HCT116 (cell line): ENCODE measurements at regions not wholly inside any gene's neighbourhood (a gene's known extent, or its start where the extent isn't known, plus 50 kb on each side); places are given as distances from the start of the nearest gene placed in this dataset.

Experiments
- ATAC-seq: fragments of 200-7000 bp; cut with Tn5 transposase; 2 replicates; pipeline ENCODE4 v1.9.1; 2020; ENCODE audit warnings: mild to moderate bottlenecking, moderate library complexity
- BruUV-seq: library from RNA; stranded (reverse); fragments of 400-500 nt; replicated peaks from 2 replicates; lab custom pipeline; 2021; lab: Mats Ljungman, UMichigan
- CTCF ChIA-PET: fragments of 300-600 bp; sonication (Branson Sonifier 250); formaldehyde crosslinking; loops from one replicate; lab custom pipeline; 2021; ENCODE audit warnings: antibody characterized with exemption; lab: Charles Lee
- POLR2A ChIA-PET: fragments of 300-600, 350-600 bp; sonication (Branson Sonifier 250); formaldehyde crosslinking; loops from one replicate; lab custom pipeline; 2021; ENCODE audit warnings: antibody characterized with exemption; lab: Charles Lee
- RAD21 ChIA-PET, 2 experiments: fragments of 300-600 bp; sonication (Branson Sonifier 250); formaldehyde crosslinking; loops; one replicate each; lab custom pipeline; 2023; ENCODE audit warnings: low total read pairs in 2 of 2; ENCODE audit not compliant: uncharacterized antibody in 2 of 2, unreplicated experiment in 2 of 2, low non-redundant PET in 1 of 2; lab: Charles Lee
- DNase-seq: peaks from one replicate; pipeline ENCODE4 v3.0.0-alpha.2; 2010; ENCODE audit warnings: low read depth, low spot score
- H2AFZ ChIP-seq: fragments of 200-600 bp; shearing (Covaris generic), sonication (generic); 2 replicates; pipeline ENCODE4 v1.6.1; 2017; ENCODE audit warnings: low read depth, mixed run types, mixed read lengths, antibody characterized with exemption, low read length; ENCODE audit not compliant: poor library complexity, severe bottlenecking
- H3K27ac ChIP-seq: 2 replicates; pipeline ENCODE4 v1.5.1; 2012; ENCODE audit warnings: low read depth, low read length
- H3K27me3 ChIP-seq: fragments of 200-600 bp; sonication (generic); 2 replicates; pipeline ENCODE4 v1.6.1; 2016; ENCODE audit warnings: mixed run types, low read length, mixed read lengths; ENCODE audit not compliant: insufficient read depth
- H3K36me3 ChIP-seq, 2 experiments: fragments of 200-500 bp in 1 of 2; fragments of 200-600 bp in 1 of 2; sonication (Bioruptor generic) in 1 of 2; sonication (generic) in 1 of 2; 2 replicates each; pipeline versions ENCODE4 v1.5.1 to v1.6.1; 2014 to 2016; ENCODE audit warnings: low read length in 2 of 2, inconsistent platforms in 1 of 2, mixed read lengths in 1 of 2, mixed run types in 1 of 2; ENCODE audit not compliant: insufficient read depth in 2 of 2, control insufficient read depth in 1 of 2
- H3K4me1 ChIP-seq, 2 experiments: fragments of 200-600 bp in 1 of 2; sonication (generic) in 1 of 2; 2 replicates each; pipeline versions ENCODE4 v1.5.1 to v1.6.1; 2012 to 2017; ENCODE audit warnings: low read length in 2 of 2, inconsistent platforms in 1 of 2, mild to moderate bottlenecking in 1 of 2, mixed read lengths in 1 of 2, mixed run types in 1 of 2, moderate library complexity in 1 of 2; ENCODE audit not compliant: insufficient read depth in 2 of 2, control insufficient read depth in 1 of 2
- H3K4me2 ChIP-seq: fragments of 200-600 bp; sonication (generic); 2 replicates; pipeline ENCODE4 v1.6.1; 2017; ENCODE audit warnings: mixed run types, low read length, mixed read lengths
- H3K4me3 ChIP-seq, 2 experiments: fragments of 200-600 bp in 1 of 2; sonication (generic) in 1 of 2; replicated peaks in 1 of 2; 2 replicates each; pipeline ENCODE4 v1.5.1; 2011 to 2016; ENCODE audit warnings: low read length in 2 of 2, control low read depth in 1 of 2, low read depth in 1 of 2, mild to moderate bottlenecking in 1 of 2, mixed read lengths in 1 of 2, mixed run types in 1 of 2
- H3K79me2 ChIP-seq: fragments of 200-600 bp; sonication (generic); 2 replicates; pipeline ENCODE4 v1.6.1; 2017; ENCODE audit warnings: mild to moderate bottlenecking, mixed run types, low read length, moderate library complexity, mixed read lengths; ENCODE audit not compliant: insufficient read depth
- H3K9ac ChIP-seq: fragments of 200-600 bp; sonication (generic); 2 replicates; pipeline ENCODE4 v1.6.1; 2016; ENCODE audit warnings: low read length, mixed read lengths
- H3K9me2 ChIP-seq: fragments of 200-600 bp; sonication (generic), shearing (Covaris generic); 2 replicates; pipeline ENCODE4 v1.6.1; 2017; ENCODE audit warnings: mixed run types, mild to moderate bottlenecking, moderate library complexity; ENCODE audit not compliant: insufficient read depth
- H3K9me3 ChIP-seq, 2 experiments: fragments of 200-500 bp in 1 of 2; fragments of 200-600 bp in 1 of 2; sonication (Bioruptor generic) in 1 of 2; sonication (generic) in 1 of 2; 2 replicates each; pipeline ENCODE4 v1.6.1; 2014 to 2017; ENCODE audit warnings: low read length in 2 of 2, mixed read lengths in 2 of 2, inconsistent platforms in 1 of 2, low read depth in 1 of 2, mild to moderate bottlenecking in 1 of 2, mixed run types in 1 of 2, moderate library complexity in 1 of 2; ENCODE audit not compliant: control insufficient read depth in 1 of 2, insufficient read depth in 1 of 2
- H4K20me1 ChIP-seq: fragments of 200-600 bp; sonication (generic), shearing (Covaris generic); 2 replicates; pipeline ENCODE4 v1.6.1; 2017; ENCODE audit warnings: mixed run types, mild to moderate bottlenecking, moderate library complexity; ENCODE audit not compliant: insufficient read depth
- CBX3 ChIP-seq: IDR thresholded peaks from 2 replicates; pipeline ENCODE4 v1.6.1; 2012; ENCODE audit warnings: low read depth
- CTCF ChIP-seq, 3 experiments: fragments of 200-600 bp in 1 of 3; sonication (generic) in 1 of 3; IDR thresholded peaks in 2 of 3; conservative IDR thresholded peaks in 1 of 3; 2 replicates each; pipeline ENCODE4 v1.5.1; 2012 to 2017; ENCODE audit warnings: low read depth in 2 of 3, low read length in 2 of 3, antibody characterized with exemption in 1 of 3, borderline replicate concordance in 1 of 3, control low read depth in 1 of 3, mild to moderate bottlenecking in 1 of 3, mixed read lengths in 1 of 3, mixed run types in 1 of 3, moderate library complexity in 1 of 3; ENCODE audit not compliant: insufficient read depth in 1 of 3
- EZH2 ChIP-seq: fragments of 200-600 bp; sonication (generic); IDR thresholded peaks from 2 replicates; pipeline ENCODE4 v1.6.1; 2017; ENCODE audit warnings: antibody characterized with exemption, mixed run types
- POLR2A ChIP-seq: IDR thresholded peaks from 2 replicates; pipeline ENCODE4 v1.7.0; 2011; ENCODE audit warnings: borderline replicate concordance; ENCODE audit not compliant: insufficient read depth, insufficient read length; ENCODE audit errors: extremely low read depth
- RAD21 ChIP-seq: IDR thresholded peaks from 2 replicates; pipeline ENCODE4 v1.6.1; 2012; ENCODE audit warnings: low read depth, mild to moderate bottlenecking
- SIN3A ChIP-seq: IDR thresholded peaks from 2 replicates; pipeline ENCODE4 v1.6.1; 2012; ENCODE audit warnings: low read depth
- ZFX ChIP-seq: fragments of 450-650 bp; IDR thresholded peaks from 2 replicates; pipeline ENCODE4 v1.6.1; 2017
- ZNF274 ChIP-seq: fragments of 200-500 bp; sonication (Bioruptor generic); IDR thresholded peaks from 2 replicates; pipeline ENCODE4 v1.6.1; 2014; ENCODE audit warnings: mild to moderate bottlenecking, low read depth, low read length, inconsistent platforms
- intact Hi-C: fragments of 100-400 bp; cut with micrococcal nuclease; formaldehyde crosslinking; loops from 2 replicates; pipeline ENCODE4 v1.10.0; 2022

- POLR2A ChIA-PET: no interaction called here
- Histone ChIP-seq H2AFZ (no peak overlapping the region), H3K36me3 (no peaks in the 10 kb centered on the region), H3K9ac (no peak overlapping the region), H4K20me1 (no peaks in the 10 kb centered on the region), H3K9me2 (no peaks in the 10 kb centered on the region), H3K9me3 (no peaks in the 10 kb centered on the region), H3K27ac (no peak overlapping the region), H3K4me1 (no peaks in the 10 kb centered on the region), H3K4me2 (no peak overlapping the region), H3K79me2 (no peaks in the 10 kb centered on the region), H3K4me3 (no peak overlapping the region), H3K27me3 (0 out of 2 replicates have a peak, but pooled peaks cover 4% of the 10 kb centered on the region)
- no peak for DNase-seq
- BruUV-seq: no TSS peak
- TF ChIP-seq CBX3 (no peak), RAD21 (no peak), CTCF (IDR thresholded peaks at IDR 0.05 in 2 of 3, conservative IDR thresholded peaks at IDR 0.05 in 1 of 3; ENCODE audit: borderline replicate concordance in 1 of 3, insufficient read depth in 1 of 3, low read depth in 2 of 3, low read length in 2 of 3) (no peak), SIN3A (no peak), ZNF274 (no peak), ZFX (no peak), EZH2 (no peak), POLR2A (no peak)
- CTCF ChIA-PET: no interaction called here
- ATAC-seq: no peak
- intact Hi-C loops: no loop called here
- RAD21 ChIA-PET: no interaction called here
Measured at GRCh38 chr1:208641579-208642280, 397.5 kb upstream of the PLXNA2 start.
